Mesothelial cell of epicardium (in vitro differentiated cells): ENCODE measurements at regions not wholly inside any gene's neighbourhood (a gene's known extent, or its start where the extent isn't known, plus 50 kb on each side); places are given as distances from the start of the nearest gene placed in this dataset.
A peak's percentile ranks its signal among the peaks of the same experiment; 100 is the strongest.
"Not testable (repeated sequence)": the region's sequence is repeated elsewhere in the genome, so short reads cannot be mapped to it uniquely, and the experiment has no call there.

Source experiments
- DNase-seq, 2 experiments: peaks; one replicate each; pipeline ENCODE4 v3.0.0; 2021; ENCODE audit warnings: low spot score in 2 of 2; ENCODE audit not compliant: unreplicated experiment in 2 of 2
- H3K27ac Mint-ChIP-seq: 2 replicates; pipeline ENCODE4 v1.8.0; 2021; ENCODE audit warnings: mixed read lengths
- H3K27me3 Mint-ChIP-seq: 2 replicates; pipeline ENCODE4 v1.8.0; 2021; ENCODE audit warnings: low read depth, mixed read lengths
- H3K36me3 Mint-ChIP-seq: 2 replicates; pipeline ENCODE4 v1.8.0; 2021; ENCODE audit warnings: mixed read lengths
- H3K4me1 Mint-ChIP-seq: 2 replicates; pipeline ENCODE4 v1.8.0; 2021; ENCODE audit warnings: mixed read lengths
- H3K4me3 Mint-ChIP-seq: 2 replicates; pipeline ENCODE4 v1.8.0; 2021; ENCODE audit warnings: mild to moderate bottlenecking, moderate library complexity, mixed read lengths
- H3K9me3 Mint-ChIP-seq: 2 replicates; pipeline ENCODE4 v1.8.0; 2021; ENCODE audit warnings: mixed read lengths
- CTCF ChIP-seq: fragments of 200-600 bp; sonication (generic); IDR thresholded peaks from one replicate; pipeline ENCODE4 v1.5.0; 2021; ENCODE audit warnings: antibody characterized with exemption; ENCODE audit not compliant: unreplicated experiment

GRCh38 chr1:70745199-70745598 lies 302.4 kb downstream of the PTGER3 start:
- Mint-ChIP-seq H3K36me3 (peaks cover under 1% of the 10 kb centered on the region), H3K4me3 (no peak overlapping the region), H3K9me3 (peaks cover 68% of the 10 kb centered on the region), H3K27me3 (peaks cover 10% of the 10 kb centered on the region), H3K27ac (no peak overlapping the region), H3K4me1 (no peaks in the 10 kb centered on the region)
- DNase-seq, result no peak
- peak; percentile 33 for TF ChIP-seq CTCF

GRCh38 chr1:70746062-70746461 lies 301.6 kb downstream of the PTGER3 start:
- not testable (repeated sequence) for H3K4me1 Mint-ChIP-seq

GRCh38 chr1:70747123-70747522 lies 300.5 kb downstream of the PTGER3 start:
- H3K27me3 Mint-ChIP-seq, result peaks cover 10% of the 10 kb centered on the region
- not testable (repeated sequence) for H3K36me3 Mint-ChIP-seq, H3K27ac Mint-ChIP-seq, DNase-seq, H3K4me1 Mint-ChIP-seq, H3K4me3 Mint-ChIP-seq
- peaks cover 72% of the 10 kb centered on the region for H3K9me3 Mint-ChIP-seq

More at GRCh38 chr1:70746062-70746461, 301.6 kb downstream of the PTGER3 start:
- not testable (repeated sequence) for H3K36me3 Mint-ChIP-seq, DNase-seq, H3K4me3 Mint-ChIP-seq, H3K27ac Mint-ChIP-seq
- peaks cover 10% of the 10 kb centered on the region for H3K27me3 Mint-ChIP-seq
- H3K9me3 Mint-ChIP-seq, result peaks cover 77% of the 10 kb centered on the region

- H3K4me3 Mint-ChIP-seq, DNase-seq: not testable (repeated sequence)
Measured at GRCh38 chr1:70751676-70752287, 295.8 kb downstream of the PTGER3 start.

GRCh38 chr1:70754701-70755100 lies 292.9 kb downstream of the PTGER3 start:
- Mint-ChIP-seq H3K9me3 (peaks cover 18% of the 10 kb centered on the region), H3K27ac (no peak overlapping the region)
- TF ChIP-seq CTCF, result no peak

More at GRCh38 chr1:70751676-70752287, 295.8 kb downstream of the PTGER3 start:
- peaks cover 43% of the 10 kb centered on the region for H3K9me3 Mint-ChIP-seq
- peaks cover 11% of the 10 kb centered on the region for H3K4me1 Mint-ChIP-seq
- not testable (repeated sequence) for H3K36me3 Mint-ChIP-seq, H3K27me3 Mint-ChIP-seq, H3K27ac Mint-ChIP-seq

GRCh38 chr1:70760154-70760553 lies 287.5 kb downstream of the PTGER3 start:
- H3K9me3 Mint-ChIP-seq, result peaks cover 6% of the 10 kb centered on the region

More at GRCh38 chr1:70754701-70755100, 292.9 kb downstream of the PTGER3 start:
- Mint-ChIP-seq H3K27me3 (no peaks in the 10 kb centered on the region), H3K36me3 (peaks cover 6% of the 10 kb centered on the region), H3K4me3 (no peak overlapping the region), H3K4me1 (peaks cover 11% of the 10 kb centered on the region)
- no peak for DNase-seq

GRCh38 chr1:70762386-70762785 lies 285.2 kb downstream of the PTGER3 start:
- DNase-seq, result no peak
- Mint-ChIP-seq H3K27ac (no peak overlapping the region), H3K4me1 (no peaks in the 10 kb centered on the region), H3K9me3 (peaks cover 6% of the 10 kb centered on the region), H3K36me3 (no peaks in the 10 kb centered on the region), H3K27me3 (peaks cover 5% of the 10 kb centered on the region), H3K4me3 (no peak overlapping the region)
- no peak for TF ChIP-seq CTCF

More at GRCh38 chr1:70760154-70760553, 287.5 kb downstream of the PTGER3 start:
- no peak for TF ChIP-seq CTCF
- no peaks in the 10 kb centered on the region for H3K4me1 Mint-ChIP-seq
- H3K27me3 Mint-ChIP-seq, result no peaks in the 10 kb centered on the region
- DNase-seq, result no peak
- H3K36me3 Mint-ChIP-seq, result no peaks in the 10 kb centered on the region
- H3K4me3 Mint-ChIP-seq, result no peak overlapping the region
- no peak overlapping the region for H3K27ac Mint-ChIP-seq
